GM18499 (cell line): ENCODE measurements at regions not wholly inside any gene's neighbourhood (a gene's known extent, or its start where the extent isn't known, plus 50 kb on each side); places are given as distances from the start of the nearest gene placed in this dataset.
"Not testable (repeated sequence)": the region's sequence is repeated elsewhere in the genome, so short reads cannot be mapped to it uniquely, and the experiment has no call there.

Experiments used
- ATAC-seq: cut with Tn5 transposase; IDR thresholded peaks from one replicate; pipeline ENCODE4 v1.9.1; 2021; ENCODE audit warnings: moderate number of reproducible peaks; ENCODE audit not compliant: insufficient read depth, unreplicated experiment

- no peak for ATAC-seq
Observed at GRCh38 chr4:187364401-187364800, 631.2 kb upstream of the ZFP42 start.

- ATAC-seq = no peak
Observed at GRCh38 chr4:187364851-187365250, 630.7 kb upstream of the ZFP42 start.

- ATAC-seq = no peak
Observed at GRCh38 chr4:187366530-187366929, 629.0 kb upstream of the ZFP42 start.

DNA sequence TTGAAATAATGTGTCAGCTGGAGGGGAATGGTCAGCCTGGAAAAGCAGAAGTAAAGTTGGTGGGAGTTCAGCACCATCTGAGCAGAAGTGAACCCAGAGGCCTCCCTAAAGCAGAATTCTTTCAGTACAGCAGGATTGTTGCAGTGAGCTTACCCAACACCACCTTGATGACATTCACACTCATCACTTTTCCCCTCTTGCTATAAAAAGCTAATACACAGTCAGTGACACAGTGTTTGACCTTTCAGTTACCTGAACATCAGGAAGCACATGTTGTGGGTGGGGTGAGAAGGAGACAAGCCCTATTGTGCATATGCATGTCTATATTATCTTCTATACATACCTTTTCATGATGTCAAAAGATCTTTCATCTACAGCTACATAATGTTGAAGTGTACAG is 624.7 kb upstream of the ZFP42 start:
- no peak for ATAC-seq

DNA sequence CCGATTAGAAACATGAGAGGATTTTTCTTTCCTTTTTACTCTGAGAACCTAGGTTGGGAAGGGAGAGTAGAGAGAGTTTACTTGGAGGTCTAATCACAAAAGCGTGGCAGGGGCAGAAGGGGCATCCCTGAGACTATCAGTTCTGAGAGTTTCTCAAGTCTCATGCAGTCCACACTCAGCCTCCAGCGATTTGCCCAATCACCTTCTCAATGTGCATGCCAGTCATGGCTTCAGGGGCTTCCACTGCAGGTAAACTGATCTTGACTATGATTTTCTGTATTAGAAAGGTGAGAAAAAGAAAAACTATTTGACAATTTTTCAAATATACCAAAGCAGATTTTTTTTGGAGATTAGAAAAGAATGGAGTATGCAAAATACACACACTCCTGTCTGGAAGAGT is 617.1 kb upstream of the ZFP42 start:
- ATAC-seq = no peak

GRCh38 chr4:187380181-187380581 is 615.4 kb upstream of the ZFP42 start:
- ATAC-seq = no peak

GRCh38 chr4:187383181-187383580 is 612.4 kb upstream of the ZFP42 start:
- no peak for ATAC-seq

DNA sequence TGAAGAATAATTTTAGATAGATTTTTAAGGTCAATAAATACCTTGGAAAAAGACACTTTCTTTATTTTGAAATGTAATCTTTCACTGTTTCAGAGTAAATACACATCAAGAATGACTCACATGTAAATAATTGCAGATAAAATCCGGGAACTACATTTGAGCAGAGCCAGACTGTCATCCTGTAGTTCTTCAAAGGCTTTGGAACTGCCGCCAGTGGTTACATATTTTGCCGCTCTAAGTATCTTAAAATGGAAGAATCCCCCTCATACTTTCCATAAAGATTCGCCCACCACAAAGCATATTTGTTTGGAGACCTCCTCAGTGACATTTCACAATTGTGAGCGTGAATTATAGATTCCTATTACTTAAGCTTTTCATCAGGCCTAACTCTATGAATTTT is 607.8 kb upstream of the ZFP42 start:
- ATAC-seq = no peak

DNA sequence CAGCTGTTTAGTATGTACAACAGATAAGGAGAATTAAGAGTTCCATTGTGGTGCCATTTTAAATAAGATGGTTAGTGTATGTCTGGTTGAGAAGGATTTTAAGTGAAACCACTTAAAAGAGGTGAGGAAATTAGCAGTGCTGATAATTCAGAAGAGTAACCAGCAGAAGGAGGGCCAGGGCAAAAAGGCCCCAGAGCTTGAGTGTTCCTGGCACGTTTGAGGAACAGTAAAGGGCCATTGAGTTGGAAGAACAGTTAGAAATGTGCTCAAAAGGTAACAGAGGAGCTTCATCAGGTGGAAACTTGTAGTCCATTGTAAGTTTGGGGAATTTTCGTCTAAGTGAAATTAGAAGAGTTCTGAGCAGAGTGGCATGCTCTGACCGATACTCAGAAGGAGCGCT is 606.2 kb upstream of the ZFP42 start:
- ATAC-seq = no peak

GRCh38 chr4:187390646-187391045 is 604.9 kb upstream of the ZFP42 start:
- ATAC-seq = no peak

GRCh38 chr4:187393531-187394344 is 601.8 kb upstream of the ZFP42 start:
- no peak for ATAC-seq

GRCh38 chr4:187396106-187396505 is 599.5 kb upstream of the ZFP42 start:
- ATAC-seq = no peak

DNA sequence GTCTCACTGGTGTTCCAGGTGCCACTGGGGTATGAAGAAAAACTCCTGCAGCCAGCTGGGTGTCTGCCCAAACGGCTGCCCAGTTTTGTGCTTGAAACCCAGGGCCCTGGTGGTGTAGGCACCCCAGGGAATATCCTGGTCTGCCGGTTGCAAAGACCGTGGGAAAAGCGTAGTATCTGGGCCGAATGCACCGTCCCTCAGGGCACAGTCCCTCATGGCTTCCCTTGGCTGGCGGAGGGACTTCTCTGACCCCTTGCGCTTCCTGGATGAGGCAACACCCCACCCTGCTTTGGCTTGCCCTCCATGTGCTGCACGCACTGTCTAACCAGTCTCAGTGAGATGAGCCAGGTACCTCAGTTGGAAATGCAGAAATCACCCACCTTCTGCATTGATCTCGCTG is 587.1 kb upstream of the ZFP42 start:
- not testable (repeated sequence) for ATAC-seq

GRCh38 chr4:187413564-187414358 is 581.8 kb upstream of the ZFP42 start:
- ATAC-seq = no peak

DNA sequence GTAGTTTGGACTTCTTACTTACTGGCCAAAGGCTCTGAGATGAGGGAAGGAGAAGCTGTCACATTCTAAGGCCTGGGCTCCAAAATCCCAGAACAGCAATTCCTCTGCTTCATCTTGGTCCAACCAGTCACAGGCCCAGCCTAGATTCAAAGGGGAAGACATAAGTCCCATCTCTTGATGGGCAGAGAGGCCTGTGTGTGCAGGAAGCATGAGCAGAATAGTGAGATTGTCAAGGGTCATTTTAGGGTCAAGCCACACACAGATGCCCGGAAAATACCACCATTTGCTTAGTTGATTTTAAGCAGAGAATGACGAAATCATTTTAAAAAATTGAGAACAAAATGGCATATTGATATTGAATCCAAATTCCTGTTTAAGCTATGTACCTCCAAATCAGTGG is 580.9 kb upstream of the ZFP42 start:
- no peak for ATAC-seq

DNA sequence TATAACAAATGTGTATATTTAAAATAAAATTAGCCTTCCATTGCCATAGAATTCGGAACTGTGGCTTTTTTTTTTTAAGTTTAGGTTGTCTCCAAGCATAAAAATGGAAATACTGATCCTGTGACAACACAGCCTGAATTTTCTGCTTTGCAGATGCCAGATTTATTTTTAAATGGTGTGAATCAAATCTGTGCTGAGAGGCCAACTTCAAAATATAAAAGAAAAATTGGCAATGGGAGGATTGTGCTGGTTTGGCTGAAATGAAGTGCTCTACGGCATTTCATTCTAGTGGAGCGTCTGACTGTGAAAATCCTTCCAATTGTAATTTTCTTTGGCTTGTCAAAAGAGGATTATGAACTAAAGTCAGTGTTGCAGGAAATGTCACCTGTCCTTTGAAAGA is 580.3 kb upstream of the ZFP42 start:
- no peak for ATAC-seq

GRCh38 chr4:187416216-187416615 is 579.4 kb upstream of the ZFP42 start:
- no peak for ATAC-seq

GRCh38 chr4:187417721-187418120 is 577.9 kb upstream of the ZFP42 start:
- ATAC-seq = no peak

DNA sequence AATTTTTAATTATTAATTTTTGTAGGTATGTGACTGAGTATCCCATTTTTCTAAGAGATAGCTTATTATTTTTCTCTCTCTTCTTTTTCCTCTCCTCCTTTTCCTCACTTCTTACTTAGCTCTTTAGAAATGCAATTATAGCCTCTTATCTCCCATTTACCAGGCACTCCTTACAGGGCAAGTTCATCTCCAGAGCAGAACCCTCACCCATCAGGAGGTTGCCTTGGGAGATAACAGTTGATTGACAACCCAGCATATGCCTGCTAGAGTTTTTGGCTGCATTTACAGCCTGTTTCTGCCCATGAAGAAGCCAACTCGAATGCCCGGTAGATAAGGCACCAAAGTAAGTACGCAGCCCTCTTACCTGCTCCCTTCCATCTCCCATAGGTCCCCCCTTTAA is 572.9 kb upstream of the ZFP42 start:
- no peak for ATAC-seq

GRCh38 chr4:187424636-187425035 is 570.9 kb upstream of the ZFP42 start:
- no peak for ATAC-seq

DNA sequence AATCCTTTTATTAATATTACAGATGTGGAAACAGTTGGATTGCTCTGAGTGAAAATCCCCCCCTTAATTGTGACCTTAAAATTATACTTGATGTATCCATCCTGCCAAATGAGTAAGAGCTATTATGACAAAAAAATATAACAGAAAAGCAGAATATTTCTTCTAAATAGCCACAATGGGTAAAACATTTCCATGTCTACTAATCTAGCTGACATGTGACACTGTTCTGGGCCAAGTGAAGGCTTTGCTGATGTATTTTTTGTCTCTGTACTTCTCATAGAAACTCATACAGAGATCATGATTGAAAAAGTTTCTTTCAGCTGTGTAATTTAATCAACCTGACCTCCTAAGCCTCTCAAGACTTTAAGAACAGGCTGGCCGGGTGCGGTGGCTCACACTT is 569.1 kb upstream of the ZFP42 start:
- no peak for ATAC-seq

DNA sequence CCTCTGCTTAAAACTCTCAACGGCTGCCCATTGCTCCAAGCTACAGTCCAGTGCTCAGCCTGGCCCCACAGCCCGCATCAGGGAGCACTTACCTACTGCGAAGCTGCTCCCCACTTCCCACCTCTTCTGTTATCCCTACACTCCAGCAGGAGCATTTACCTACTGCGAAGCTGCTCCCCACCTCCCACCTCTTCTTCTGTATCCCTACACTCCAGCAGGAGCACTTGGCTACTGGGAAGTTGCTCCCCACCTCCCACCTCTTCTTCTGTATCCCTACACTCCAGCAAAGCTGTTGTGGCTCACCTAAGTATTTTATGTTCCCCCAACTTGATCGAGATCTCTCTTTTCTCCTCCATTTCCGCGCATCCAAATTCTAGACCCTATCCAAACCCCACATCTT is 563.3 kb upstream of the ZFP42 start:
- ATAC-seq = no peak
